Tongue (tissue), 1 donor: ENCODE measurements at regions not wholly inside any gene's neighbourhood (a gene's known extent, or its start where the extent isn't known, plus 50 kb on each side); places are given as distances from the start of the nearest gene placed in this dataset.
"Not testable (repeated sequence)": the region's sequence is repeated elsewhere in the genome, so short reads cannot be mapped to it uniquely, and the experiment has no call there.

ENCODE experiments used
- DNase-seq: peaks from one replicate; pipeline ENCODE4 v3.0.0-alpha.2; 2015

DNA sequence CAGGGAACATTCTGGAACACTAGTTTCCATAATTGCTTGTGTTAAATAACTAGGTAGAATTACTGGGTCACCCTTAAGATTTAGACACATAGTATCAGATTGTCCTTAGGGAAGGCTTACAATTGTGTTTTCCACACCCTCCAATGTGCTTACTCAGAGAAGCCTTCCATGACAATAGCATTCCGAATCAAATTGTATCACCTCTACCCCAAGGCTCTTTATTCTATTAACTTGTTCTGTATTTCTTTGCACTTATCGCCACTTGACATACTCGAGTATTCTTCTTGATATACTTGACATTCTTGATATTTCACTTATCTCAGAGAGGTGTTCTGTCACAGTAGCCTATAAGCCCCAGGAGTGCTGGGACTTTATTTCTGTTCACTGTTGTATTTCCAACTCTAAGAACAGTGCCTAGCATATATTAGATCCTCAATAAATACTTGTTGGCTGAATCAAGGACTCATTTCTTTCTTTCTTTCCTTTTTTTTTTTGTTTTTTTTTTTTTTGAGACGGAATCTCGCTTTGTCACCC, 238.9 kb upstream of the PDZRN3 start:
- DNase-seq: no peak

DNA sequence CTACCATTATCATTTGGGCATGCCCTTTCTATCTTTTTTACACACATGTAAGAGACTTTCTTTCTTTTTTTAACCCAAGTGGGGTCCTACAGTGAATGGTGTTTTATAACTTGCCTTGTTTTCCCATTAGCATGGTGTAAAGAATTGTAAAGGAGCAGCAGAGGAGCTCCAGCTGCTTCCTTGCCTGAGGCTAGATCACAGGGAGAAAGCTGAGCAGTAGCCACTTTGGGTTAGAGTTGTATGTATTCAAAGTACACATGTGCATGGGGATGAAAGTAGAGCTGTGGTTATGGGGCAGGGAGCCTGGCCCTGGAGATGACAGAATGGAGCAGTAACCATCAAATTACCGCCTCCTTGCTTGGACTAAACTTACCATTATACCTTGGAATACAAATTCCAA, 231.1 kb upstream of the PDZRN3 start:
- DNase-seq: no peak

DNA sequence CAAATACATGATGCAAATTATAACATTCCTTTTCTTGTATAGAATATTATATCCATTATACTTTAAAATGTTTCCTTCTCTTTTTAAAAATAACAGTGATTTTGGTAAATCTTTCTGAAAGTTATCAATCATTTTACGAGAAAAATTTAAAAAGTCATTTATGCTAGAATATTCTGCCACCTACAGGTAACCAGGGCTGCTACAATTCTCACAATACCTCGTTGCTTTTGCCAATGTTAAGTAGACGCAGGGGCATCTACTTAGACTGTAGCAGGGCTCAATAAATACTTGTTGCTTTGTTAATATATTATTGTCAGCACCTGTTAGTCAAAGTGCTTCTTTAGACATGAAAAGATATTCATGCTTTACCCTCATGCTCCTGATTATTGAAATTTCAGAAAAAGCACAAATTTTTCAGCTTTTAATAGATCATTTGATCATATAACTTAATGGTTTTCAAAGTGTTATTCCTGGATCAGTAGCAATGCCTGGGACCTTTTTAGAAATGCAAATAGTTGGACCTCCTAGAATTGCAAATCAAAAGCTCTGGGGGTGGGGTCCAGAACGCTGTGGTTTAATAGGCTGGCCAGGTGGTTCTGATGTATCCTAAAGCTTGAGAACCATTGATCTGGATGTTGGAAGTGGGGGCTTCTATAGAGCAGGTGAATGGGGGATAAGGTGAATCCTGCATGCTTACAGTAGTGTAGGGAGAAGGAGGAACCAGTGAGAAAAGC, 223.6 kb upstream of the PDZRN3 start:
- peak; percentile 50 for DNase-seq

DNA sequence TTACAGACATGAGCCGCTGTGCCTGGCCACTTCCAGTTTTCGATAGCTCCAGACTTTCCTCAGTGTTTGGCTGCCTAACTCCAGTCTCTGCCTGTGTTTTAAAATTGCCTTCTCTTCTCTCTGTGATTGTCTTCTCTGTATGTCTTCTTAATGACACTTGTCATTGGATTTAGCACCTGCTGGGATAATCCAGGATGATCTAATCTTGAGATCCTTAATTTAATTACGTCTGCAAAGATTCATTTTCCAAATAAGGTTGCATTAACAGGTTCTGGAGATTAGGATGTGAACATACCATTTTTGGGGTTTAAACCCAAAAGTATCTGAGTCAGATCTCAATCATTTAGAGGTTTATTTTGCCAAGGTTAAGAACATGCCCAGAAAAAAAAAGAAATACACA, 222.2 kb upstream of the PDZRN3 start:
- DNase-seq: no peak

DNA sequence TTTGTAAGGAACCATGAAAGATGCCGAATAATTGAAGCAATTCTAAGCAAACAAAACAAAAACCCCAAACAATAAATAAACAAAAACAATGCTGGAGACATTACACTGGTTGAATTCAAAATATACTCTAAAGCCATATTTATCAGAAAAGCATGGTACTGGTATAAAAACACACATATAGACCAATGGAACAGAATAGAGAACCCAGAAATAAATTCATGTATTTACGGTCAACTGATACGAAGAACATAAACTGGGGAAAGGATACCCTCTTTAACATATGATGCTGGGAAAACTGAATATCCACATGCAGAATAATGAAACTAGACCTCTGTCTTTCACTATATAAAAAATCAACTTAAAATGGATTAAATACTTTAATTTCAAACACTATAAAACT, 214.3 kb upstream of the PDZRN3 start:
- no peak for DNase-seq

DNA sequence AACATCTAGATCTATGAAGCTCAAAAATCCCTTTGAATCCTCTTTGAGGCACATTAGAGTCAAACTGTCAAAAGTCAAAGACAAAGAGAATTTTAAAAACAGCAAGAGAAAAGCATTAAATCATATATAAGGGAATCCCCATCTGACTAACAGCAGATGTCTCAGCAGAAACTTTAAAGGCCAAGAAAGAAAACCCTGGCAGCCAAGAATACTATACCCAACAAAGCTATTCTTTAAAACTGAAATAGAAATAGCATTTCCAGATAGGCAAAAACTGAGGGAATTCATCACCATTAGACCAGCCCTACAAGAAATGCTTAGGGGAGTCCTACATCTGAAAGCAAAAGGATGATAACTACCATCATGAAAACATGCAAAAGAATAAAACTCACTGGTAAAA, 211.2 kb upstream of the PDZRN3 start:
- DNase-seq: no peak

DNA sequence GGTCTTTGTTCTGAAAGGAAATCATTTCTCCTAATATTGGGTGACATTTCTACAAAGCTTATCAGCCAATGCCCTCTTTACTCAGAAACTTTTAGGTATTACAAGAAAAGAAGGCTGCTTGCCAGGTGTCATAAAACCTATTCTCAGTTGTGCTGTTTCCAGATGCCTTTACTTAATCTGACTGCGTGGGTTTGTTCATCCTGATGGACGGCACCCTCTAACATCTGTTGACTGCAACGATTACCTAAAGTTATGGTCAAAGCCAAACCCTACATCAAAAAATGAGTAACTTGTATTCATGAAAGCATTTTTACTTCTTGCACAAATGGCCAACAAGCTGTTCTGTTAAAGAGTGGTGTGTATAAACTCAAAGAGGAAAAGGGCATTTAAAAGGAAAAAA, 207.7 kb upstream of the PDZRN3 start:
- DNase-seq: no peak

DNA sequence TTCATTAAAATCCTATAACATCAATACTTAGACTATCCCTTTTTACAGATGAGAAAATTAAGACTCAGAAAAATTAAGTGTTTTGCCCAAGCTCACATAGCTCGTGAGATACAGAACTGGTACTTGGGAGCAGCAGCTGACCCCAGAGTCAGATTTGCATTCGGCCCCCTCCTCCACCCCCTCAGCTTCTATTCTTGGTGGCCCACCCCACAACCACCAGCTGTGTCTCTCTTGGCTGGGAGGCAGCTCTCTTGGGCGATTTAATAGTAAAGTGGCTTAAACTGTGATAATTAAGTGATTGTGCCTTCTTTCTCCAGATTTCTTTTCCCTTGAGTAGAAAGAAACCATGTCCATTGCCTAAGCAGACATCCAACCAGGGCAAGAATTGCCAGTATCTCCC, 203.6 kb upstream of the PDZRN3 start:
- peak; percentile 56 for DNase-seq

DNA sequence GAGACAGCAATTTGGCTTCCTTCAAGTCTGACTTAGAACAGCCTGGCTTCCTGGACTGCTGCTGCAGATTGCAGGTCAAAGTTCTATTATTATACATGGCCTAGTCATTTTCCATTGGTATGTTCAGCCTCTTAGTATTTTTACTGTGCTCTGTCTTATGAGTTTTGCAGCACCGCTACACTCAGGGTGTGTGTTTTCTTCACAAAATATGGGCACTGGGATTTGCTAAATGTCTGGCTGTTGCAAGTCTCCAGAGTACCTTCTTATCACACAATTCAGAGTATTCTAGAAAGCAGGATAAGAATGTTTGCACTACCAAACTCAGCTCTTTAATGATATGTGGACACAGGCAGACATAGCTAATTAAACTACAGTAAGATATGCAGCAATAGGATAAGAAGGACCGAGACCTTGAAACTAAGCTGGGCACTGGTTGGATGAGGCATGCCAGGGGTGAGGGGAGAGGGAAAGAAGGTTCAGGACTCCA, 203.0 kb upstream of the PDZRN3 start:
- no peak for DNase-seq

DNA sequence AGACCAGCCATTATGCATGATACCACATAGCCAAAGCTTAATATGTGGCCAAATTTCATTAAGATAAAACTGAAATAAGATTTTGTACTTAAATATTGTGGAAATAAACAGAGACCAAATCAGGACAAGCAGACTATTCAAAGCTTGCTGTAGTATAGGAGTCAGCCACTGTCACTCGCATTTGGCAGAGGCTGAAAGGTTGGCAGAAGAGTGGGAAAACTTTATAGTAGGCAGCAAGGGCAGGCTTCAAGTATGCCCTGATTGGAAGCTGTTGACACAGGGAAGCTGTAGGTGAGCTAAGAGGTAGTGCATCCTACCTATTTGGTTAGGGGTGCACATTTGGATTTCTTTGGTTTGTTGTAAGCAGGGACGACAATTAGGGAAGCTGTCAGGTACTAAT, 202.5 kb upstream of the PDZRN3 start:
- no peak for DNase-seq

DNA sequence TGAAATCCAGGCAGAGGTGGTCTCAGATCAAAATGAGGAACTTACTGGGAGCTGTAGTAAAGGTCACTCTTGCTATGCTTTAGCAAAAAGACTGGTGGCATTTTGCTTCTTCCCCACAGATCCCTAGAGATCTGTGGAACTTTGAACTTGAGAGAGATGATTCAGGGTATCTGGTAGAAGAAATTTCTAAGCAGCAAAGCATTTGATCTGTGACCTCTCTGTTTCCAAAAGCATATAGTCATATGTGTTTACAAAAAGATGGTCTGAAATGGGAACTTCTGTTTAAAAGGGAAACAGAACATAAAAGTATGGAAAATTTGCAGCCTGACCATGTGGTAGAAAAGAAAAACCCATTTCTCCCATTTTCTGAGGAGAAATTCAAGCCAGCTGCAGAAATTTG, 196.2 kb upstream of the PDZRN3 start:
- not testable (repeated sequence) for DNase-seq

DNA sequence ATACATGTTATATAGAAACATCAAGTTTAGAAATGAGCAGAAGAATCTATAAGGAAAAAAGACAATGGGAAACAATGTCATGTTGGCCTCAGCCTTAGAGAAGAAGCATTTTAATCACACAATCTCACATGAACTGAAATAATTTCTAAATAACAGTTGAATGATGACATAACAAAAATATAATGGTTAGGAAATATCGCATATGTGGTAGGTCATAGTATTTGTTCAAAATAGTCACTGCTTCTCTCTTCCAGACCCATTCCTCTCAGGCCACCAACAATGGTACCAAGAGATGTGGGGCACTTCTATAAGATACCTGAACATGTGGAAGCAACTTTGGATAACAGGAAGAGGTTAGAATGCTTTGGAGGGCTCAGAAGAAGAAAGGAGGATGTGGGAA, 195.7 kb upstream of the PDZRN3 start:
- DNase-seq: no peak

DNA sequence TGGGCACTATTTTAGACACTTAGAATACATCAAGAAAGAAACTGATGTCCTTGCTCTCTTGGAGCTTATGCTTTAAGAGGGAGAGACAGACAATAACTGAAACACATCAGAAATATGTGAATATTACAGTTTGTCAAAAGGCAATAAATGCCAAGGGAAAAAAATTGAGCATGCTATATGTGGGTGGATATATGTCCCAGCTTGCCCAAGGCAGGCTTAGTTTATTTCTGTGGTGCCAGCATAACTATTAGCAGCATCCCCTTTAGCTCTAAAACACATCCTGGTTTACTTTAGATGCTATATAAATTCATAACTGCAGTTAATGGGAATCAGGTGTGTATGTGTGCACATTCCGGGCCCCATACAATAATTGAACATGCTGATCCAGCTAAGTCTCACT, 191.2 kb upstream of the PDZRN3 start:
- DNase-seq: no peak

DNA sequence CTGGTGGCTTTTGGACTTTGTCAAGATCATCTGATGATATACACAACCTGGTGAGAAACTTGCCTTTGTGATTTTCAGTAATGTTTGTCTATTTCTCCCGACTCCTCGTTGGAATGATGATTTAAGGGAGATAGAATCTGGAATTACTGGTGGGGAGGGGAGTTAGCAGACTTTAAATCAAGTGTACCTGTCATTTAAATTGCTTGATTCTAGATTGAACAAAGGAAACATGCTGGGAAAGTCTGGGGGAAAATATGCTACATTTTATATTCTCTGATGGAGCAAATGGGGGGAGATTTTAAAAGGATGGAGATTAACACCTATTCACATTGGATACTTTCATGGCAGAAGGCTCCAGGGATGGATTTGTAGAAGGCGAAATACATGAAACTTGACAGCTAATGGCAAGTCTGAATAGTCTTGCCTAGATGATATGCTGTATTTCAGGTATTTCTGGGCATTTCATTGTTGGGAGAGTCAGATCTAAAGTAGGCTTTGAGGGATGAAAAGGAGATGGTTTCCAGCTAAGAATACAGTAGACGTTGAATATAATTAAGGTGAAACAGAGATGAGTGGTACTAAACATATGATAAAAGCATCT, 189.1 kb upstream of the PDZRN3 start:
- DNase-seq: no peak

DNA sequence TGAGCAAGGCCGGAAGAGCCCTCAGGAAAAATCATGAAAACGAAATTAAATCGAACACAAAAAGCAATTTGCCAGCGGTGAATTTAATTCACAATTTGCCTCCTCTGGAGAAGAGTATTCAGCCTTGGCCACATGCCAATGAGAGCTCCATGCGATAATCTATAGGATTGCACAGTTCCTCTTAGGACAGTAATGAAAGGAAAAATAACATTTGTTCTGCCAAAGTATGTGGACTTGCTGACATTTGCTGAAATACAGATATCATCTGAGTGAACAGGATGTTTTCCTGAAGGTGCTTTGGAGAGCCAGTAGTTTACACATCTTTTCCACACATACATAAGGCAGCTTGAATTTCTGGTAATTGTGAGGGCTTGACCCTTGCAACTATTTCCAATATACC, 188.6 kb upstream of the PDZRN3 start:
- peak; percentile 71 for DNase-seq

DNA sequence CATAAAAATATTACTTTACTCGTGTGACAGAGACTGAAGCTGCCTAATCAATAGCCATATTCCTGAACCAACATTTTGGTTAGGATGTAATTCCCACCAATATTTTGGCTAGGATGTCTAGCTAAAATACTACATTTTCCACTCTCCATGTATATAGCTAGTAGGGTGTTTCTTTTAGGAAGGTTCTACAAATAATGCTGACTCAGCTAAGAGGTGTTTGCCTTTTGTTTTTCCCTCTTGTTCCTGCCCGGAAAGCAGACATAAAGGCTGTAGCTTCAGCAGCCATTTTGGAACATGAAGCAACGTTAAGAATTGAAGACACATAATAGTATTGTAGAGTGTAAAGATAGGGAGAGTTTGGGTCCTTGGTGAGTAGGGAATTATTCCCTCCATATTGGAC, 187.3 kb upstream of the PDZRN3 start:
- no peak for DNase-seq

DNA sequence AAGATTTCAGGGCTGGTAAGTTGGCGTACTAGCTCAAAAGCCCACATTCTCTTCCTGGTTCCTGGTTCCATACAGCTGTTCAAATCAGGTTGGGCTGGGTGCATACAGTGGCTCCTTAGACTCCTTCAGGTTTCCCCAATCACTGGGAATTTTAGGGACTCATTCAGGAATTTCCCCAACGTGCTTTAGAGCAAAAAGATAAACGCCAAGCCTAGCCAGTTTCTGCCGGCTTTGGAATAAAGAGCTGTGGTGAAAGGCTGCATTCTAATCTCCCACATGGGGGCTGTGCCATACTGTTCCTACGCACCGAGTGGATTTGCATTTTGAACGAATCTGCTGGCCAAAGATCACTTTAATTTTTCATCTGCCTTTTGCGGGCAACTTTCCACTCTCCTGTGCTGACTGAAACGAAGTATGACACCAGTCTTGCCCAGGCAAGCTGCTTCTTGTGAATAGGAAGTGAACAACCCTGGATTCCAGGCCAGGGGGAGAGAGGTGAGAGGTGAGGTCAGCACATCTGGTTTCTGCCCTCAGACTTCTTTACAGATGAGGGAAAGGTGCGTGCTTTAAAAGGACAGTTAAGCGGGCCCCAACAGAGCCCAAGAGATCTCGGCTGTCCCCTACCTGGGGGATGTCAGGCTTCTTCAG, 184.2 kb upstream of the PDZRN3 start:
- no peak for DNase-seq

DNA sequence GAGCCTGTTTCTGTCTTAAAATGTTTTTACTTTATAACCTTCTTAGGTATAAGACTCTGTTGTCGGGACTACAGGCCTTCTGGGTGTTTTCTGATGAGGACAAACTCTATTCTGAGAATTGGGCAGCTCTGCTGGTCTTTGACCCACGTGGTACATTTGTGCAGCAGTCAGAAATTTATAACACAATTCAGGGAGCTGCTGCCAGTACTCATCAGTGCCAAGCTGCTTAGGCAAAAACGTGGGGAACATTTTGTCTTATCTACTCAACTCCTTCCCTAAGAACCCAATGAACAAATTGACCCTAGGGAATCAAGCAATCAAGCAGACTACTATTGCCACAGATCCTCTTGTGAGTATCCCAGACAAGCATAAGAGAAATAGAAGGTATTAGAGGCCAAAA, 180.7 kb upstream of the PDZRN3 start:
- no peak for DNase-seq

DNA sequence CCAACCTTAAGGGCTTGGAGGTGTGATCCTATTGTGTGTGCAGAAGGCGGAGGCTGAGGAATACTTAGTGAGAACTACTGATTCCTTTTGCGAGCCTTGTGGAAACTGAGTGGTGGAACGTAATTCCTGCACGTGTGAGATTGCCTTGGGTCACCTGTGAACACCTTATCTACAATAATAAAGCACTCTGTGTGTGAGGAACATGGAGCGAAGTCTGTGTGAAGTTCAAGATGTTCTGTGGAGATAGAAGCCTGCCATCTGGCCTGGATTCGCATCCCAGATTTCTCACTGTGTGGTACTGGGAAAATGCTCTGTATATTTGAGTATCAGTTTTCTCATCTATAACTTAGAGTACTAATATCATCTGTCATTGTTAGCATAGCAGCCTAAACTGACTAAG, 179.5 kb upstream of the PDZRN3 start:
- peak; percentile 35 for DNase-seq

DNA sequence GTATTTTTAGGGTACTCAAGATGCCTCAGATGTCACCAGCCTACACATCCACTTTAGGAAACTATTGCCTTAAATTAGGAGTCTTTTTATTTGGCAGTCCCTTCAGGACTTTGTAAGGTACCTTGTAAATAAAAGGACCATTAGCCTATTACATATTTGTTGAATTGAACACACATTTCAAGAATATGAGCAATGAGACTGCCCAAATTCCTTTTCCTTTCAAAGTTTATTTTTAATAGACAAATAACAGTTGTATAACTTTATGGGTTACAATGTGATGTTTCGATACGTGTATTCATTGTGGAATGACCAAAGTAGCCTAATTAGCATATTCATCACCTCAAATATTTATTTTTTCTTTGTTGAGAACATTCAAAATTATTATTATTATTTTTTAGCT, 176.7 kb upstream of the PDZRN3 start:
- no peak for DNase-seq

DNA sequence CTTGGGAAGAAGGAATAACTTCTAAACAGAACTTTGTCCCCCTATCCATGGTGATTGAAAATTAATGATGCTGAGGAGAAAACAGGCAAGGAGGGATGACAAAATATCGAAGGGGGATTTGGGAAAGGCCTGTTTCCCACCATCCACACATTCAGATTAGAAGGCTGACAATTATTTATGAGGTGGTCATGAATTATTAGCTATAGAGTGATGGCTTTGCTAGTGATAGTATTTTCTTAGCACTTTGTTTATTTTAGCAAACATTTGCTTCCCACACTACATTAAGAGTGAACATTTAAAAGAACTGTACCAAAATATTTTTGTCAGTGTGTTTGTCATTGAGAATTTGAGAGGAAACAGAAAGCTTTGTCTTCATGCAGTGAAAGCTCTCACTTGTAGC, 172.6 kb upstream of the PDZRN3 start:
- no peak for DNase-seq

DNA sequence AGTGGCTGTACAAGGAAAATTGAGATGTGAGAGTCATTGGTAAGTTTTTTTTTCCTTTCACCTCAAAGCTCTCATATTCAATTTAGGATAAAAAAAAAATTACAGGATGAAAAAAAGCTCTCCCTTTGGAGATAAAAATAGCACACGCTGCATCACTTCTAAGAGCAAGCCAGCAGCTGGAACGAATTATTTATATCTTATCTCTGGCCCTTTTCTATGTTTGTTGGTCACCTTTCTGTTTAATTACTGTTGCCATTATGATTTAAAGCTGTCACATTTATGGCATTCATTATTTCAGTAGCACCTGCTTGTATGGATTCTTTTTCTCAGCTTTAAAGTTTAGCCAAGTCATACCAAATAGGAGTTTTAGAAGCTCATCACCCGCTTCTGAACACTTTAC, 171.6 kb upstream of the PDZRN3 start:
- no peak for DNase-seq

DNA sequence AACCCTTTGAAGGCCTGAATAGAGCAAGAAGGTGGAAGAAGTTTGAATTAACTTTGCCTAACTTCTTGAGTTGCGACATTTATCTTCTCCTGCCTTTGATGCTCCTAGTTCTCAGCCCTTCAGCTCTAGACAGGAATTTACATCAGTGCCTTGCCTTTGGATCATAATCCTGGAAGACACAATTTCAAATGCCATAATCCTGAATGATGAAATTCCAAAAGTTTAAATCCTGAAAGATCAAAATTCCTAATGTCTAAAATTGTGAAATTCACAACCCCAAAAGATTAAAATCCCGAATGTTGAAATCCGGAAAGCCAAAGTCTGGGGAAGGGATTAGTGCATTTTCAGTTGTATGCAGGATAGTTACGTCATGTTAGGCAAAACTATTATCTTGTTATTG, 166.6 kb upstream of the PDZRN3 start:
- no peak for DNase-seq
